Thyroid gland (tissue), 4 donors: ENCODE measurements at regions not wholly inside any gene's neighbourhood (a gene's known extent, or its start where the extent isn't known, plus 50 kb on each side); places are given as distances from the start of the nearest gene placed in this dataset.

Experiments
- POLR2A ChIP-seq, 2 donors: fragments of 450-650 bp; IDR thresholded peaks; one replicate each; pipeline ENCODE4 v1.6.1; 2017; ENCODE audit warnings: antibody characterized with exemption in 2 of 2, mild to moderate bottlenecking in 2 of 2, moderate library complexity in 1 of 2
- TF ChIP-seq, protein P1 (sequence below), 6 experiments: fragments of 200-600 bp in 3 of 6; fragments of 450-650 bp in 3 of 6; sonication (generic) in 3 of 6; IDR thresholded peaks; one replicate each; pipeline ENCODE4 v1.5.1; 2016 to 2019; ENCODE audit warnings: antibody characterized with exemption in 6 of 6, mild to moderate bottlenecking in 2 of 6, inconsistent platforms in 1 of 6, moderate library complexity in 1 of 6

DNA sequence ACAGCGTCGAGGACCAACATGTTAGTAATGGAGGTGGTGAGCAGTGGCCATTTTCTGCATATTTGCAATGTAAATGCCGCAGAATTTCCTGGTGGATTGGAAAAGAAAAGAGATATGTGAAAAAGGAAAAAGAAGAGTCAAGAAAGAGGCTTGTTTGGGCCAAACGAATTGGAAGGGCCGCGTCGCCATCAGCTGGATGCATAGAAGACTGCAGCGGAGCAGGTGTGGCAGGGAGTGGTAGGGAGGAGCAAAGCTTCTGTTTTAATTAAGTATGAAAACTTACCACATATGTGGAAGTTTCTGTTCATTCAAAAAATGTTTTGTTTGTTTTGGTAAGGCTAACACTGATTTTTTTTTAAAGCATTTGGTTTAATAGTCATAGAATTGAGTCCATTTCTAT lies 690.7 kb downstream of the NCAM2 start:
- no peak for TF ChIP-seq POLR2A (IDR thresholded peaks at IDR 0.05)
- TF ChIP-seq, protein P1, sequence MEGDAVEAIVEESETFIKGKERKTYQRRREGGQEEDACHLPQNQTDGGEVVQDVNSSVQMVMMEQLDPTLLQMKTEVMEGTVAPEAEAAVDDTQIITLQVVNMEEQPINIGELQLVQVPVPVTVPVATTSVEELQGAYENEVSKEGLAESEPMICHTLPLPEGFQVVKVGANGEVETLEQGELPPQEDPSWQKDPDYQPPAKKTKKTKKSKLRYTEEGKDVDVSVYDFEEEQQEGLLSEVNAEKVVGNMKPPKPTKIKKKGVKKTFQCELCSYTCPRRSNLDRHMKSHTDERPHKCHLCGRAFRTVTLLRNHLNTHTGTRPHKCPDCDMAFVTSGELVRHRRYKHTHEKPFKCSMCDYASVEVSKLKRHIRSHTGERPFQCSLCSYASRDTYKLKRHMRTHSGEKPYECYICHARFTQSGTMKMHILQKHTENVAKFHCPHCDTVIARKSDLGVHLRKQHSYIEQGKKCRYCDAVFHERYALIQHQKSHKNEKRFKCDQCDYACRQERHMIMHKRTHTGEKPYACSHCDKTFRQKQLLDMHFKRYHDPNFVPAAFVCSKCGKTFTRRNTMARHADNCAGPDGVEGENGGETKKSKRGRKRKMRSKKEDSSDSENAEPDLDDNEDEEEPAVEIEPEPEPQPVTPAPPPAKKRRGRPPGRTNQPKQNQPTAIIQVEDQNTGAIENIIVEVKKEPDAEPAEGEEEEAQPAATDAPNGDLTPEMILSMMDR (IDR thresholded peaks at IDR 0.05) = peak in 1 of 6 experiments; percentile 7
